Choroid plexus epithelial cell (primary cell): ENCODE measurements at regions not wholly inside any gene's neighbourhood (a gene's known extent, or its start where the extent isn't known, plus 50 kb on each side); places are given as distances from the start of the nearest gene placed in this dataset.
A peak's percentile ranks its signal among the peaks of the same experiment; 100 is the strongest.

Source experiments
- DNase-seq: peaks from one replicate; pipeline ENCODE4 v3.0.0-alpha.2; 2010; ENCODE audit warnings: low read depth
- H3K4me3 ChIP-seq: 2 replicates; pipeline ENCODE4 v1.5.1; 2011; ENCODE audit warnings: low read depth, mild to moderate bottlenecking, control low read depth, low read length, moderate library complexity
- CTCF ChIP-seq: conservative IDR thresholded peaks from 2 replicates; pipeline ENCODE4 v1.5.1; 2011; ENCODE audit warnings: low read depth, mild to moderate bottlenecking, control low read depth, inconsistent platforms, low read length, moderate library complexity

- TF ChIP-seq CTCF, result no peak
- DNase-seq, result peak; percentile 15
- no peak overlapping the region for H3K4me3 ChIP-seq
Observed at GRCh38 chr20:11714886-11715285, 202.8 kb upstream of the BTBD3 start.

GRCh38 chr20:11716239-11716944, 201.3 kb upstream of the BTBD3 start:
- peak; percentile 97 for DNase-seq
- H3K4me3 ChIP-seq, result no peak overlapping the region
- TF ChIP-seq CTCF, result peak; percentile 91

GRCh38 chr20:11716945-11717248, 200.8 kb upstream of the BTBD3 start:
- DNase-seq, result no peak
- H3K4me3 ChIP-seq, result no peak overlapping the region
- no peak for TF ChIP-seq CTCF

- DNase-seq, result no peak
- TF ChIP-seq CTCF, result no peak
- no peak overlapping the region for H3K4me3 ChIP-seq
Observed at GRCh38 chr20:11717562-11717961, 200.1 kb upstream of the BTBD3 start.

GRCh38 chr20:11718474-11719094, 199.1 kb upstream of the BTBD3 start:
- no peak for TF ChIP-seq CTCF
- no peak overlapping the region for H3K4me3 ChIP-seq
- DNase-seq, result no peak

GRCh38 chr20:11719153-11719552, 198.5 kb upstream of the BTBD3 start:
- DNase-seq, result no peak
- no peak overlapping the region for H3K4me3 ChIP-seq
- no peak for TF ChIP-seq CTCF

GRCh38 chr20:11721411-11721810, 196.3 kb upstream of the BTBD3 start:
- no peak for DNase-seq
- no peak overlapping the region for H3K4me3 ChIP-seq
- TF ChIP-seq CTCF, result no peak
